K562 (cell line): ENCODE measurements at regions not wholly inside any gene's neighbourhood (a gene's known extent, or its start where the extent isn't known, plus 50 kb on each side); places are given as distances from the start of the nearest gene placed in this dataset.

Source experiments
- ATAC-seq: fragments of 200-7000 bp; cut with Tn5 transposase; 3 replicates; pipeline ENCODE4 v1.9.1; 2020; ENCODE audit warnings: moderate library complexity
- BruUV-seq: library from RNA; stranded (reverse); fragments of 400-500 nt; replicated peaks from 2 replicates; lab custom pipeline; 2021; lab: Mats Ljungman, UMichigan
- CTCF ChIA-PET: fragments of 300-600 bp; formaldehyde crosslinking; extraction: SDS; loops from one replicate; lab custom pipeline; 2021; ENCODE audit warnings: low intra/inter-chr PET ratio; lab: Yijun Ruan, JAX
- POLR2A ChIA-PET: fragments of 300-600, 350-650 bp; sonication (Branson Sonifier 250); formaldehyde crosslinking; extraction: SDS; loops from one replicate; lab custom pipeline; 2021; ENCODE audit warnings: antibody characterized with exemption, inconsistent platforms; lab: Yijun Ruan, JAX
- DNase-seq, 4 experiments: peaks; one replicate each; pipeline versions ENCODE4 v3.0.0 to v3.0.0-alpha.2; 2011 to 2018; ENCODE audit warnings: low spot score in 3 of 4, mixed read lengths in 3 of 4; ENCODE audit errors: extremely low read depth in 1 of 4
- FAIRE-seq: peaks from 2 replicates; lab custom pipeline; 2011; peaks lifted over from hg19 to GRCh38; lab: Jason Lieb, UNC
- H2AFZ ChIP-seq: 2 replicates; pipeline ENCODE4 v1.6.0; 2011; ENCODE audit warnings: low read depth, low read length, control low read depth, inconsistent platforms
- H3K27ac ChIP-seq: fragments of 200-600 bp; 3 replicates; pipeline ENCODE4 v1.8.0; 2011; ENCODE audit warnings: low read depth, mild to moderate bottlenecking, control low read depth, inconsistent platforms, low read length, moderate library complexity, mixed read lengths; ENCODE audit errors: extremely low read depth
- H3K27me3 ChIP-seq, 2 experiments: fragments of 300-600 bp in 1 of 2; 2 replicates in 1 of 2; 3 replicates in 1 of 2; pipeline versions ENCODE4 v1.6.0 to v1.8.0; 2011; ENCODE audit warnings: inconsistent platforms in 2 of 2, low read length in 2 of 2, mild to moderate bottlenecking in 1 of 2, mixed read lengths in 1 of 2, moderate library complexity in 1 of 2; ENCODE audit not compliant: control insufficient read depth in 2 of 2, insufficient read depth in 2 of 2
- H3K36me3 ChIP-seq: fragments of 300-600 bp; 3 replicates; pipeline ENCODE4 v1.8.0; 2011; ENCODE audit warnings: mild to moderate bottlenecking, low read length, inconsistent platforms; ENCODE audit not compliant: control insufficient read depth, insufficient read depth
- H3K4me1 ChIP-seq, 2 experiments: fragments of 200-600 bp in 1 of 2; replicated peaks in 1 of 2; 2 replicates in 1 of 2; 3 replicates in 1 of 2; pipeline versions ENCODE4 v1.5.1 to v1.8.0; 2011; ENCODE audit warnings: inconsistent platforms in 2 of 2, low read length in 2 of 2, mild to moderate bottlenecking in 1 of 2, mixed read lengths in 1 of 2, moderate library complexity in 1 of 2; ENCODE audit not compliant: control insufficient read depth in 2 of 2, insufficient read depth in 2 of 2
- H3K4me2 ChIP-seq: 2 replicates; pipeline ENCODE4 v1.6.1; 2011; ENCODE audit warnings: low read length, control low read depth, inconsistent platforms, mixed read lengths; ENCODE audit not compliant: insufficient read depth
- H3K4me3 ChIP-seq: fragments of 200-600 bp; sonication (generic), shearing (Covaris generic); 2 replicates; pipeline ENCODE4 v1.5.1; 2016; ENCODE audit warnings: control low read depth, inconsistent platforms
- H3K79me2 ChIP-seq: fragments of 200-600 bp; 3 replicates; pipeline ENCODE4 v1.8.0; 2011; ENCODE audit warnings: low read length, inconsistent platforms; ENCODE audit not compliant: control insufficient read depth, insufficient read depth
- H3K9ac ChIP-seq, 2 experiments: 2 replicates each; pipeline versions ENCODE4 v1.6.0 to v1.6.1; 2011; ENCODE audit warnings: low read depth in 2 of 2, low read length in 2 of 2, control low read depth in 1 of 2, inconsistent platforms in 1 of 2, mild to moderate bottlenecking in 1 of 2, mixed read lengths in 1 of 2; ENCODE audit not compliant: insufficient read depth in 1 of 2
- H3K9me1 ChIP-seq: one replicate; pipeline ENCODE4 v1.6.0; 2011; ENCODE audit warnings: inconsistent platforms, mild to moderate bottlenecking, low read length, moderate library complexity; ENCODE audit not compliant: control insufficient read depth, insufficient read depth
- H3K9me3 ChIP-seq: replicated peaks from 2 replicates; pipeline ENCODE4 v1.5.1; 2011; ENCODE audit warnings: low read depth, low read length, inconsistent platforms; ENCODE audit not compliant: control insufficient read depth, insufficient read depth
- H4K20me1 ChIP-seq: replicated peaks from 2 replicates; pipeline ENCODE4 v1.6.1; 2011; ENCODE audit warnings: low read length, inconsistent platforms, mixed read lengths; ENCODE audit not compliant: control insufficient read depth, insufficient read depth
- ELF1 ChIP-seq: fragments of 200-800 bp; sonication (Bioruptor generic); IDR thresholded peaks from 2 replicates; pipeline ENCODE4 v1.6.1; 2016; ENCODE audit warnings: missing genetic modification characterization, missing compliant biosample characterization
- FOXK1 ChIP-seq: sonication (generic); formaldehyde crosslinking; IDR thresholded peaks from 2 replicates; pipeline ENCODE4 v1.8.0; 2022; ENCODE audit warnings: missing genetic modification reagents, mild to moderate bottlenecking, borderline replicate concordance
- PHF21A ChIP-seq: fragments of 450-650 bp; IDR thresholded peaks from 2 replicates; pipeline ENCODE4 v1.6.1; 2017; ENCODE audit warnings: low read depth, borderline replicate concordance
- POU5F1 ChIP-seq: fragments of 150-350 bp; IDR thresholded peaks from 2 replicates; pipeline ENCODE4 v1.6.1; 2014; ENCODE audit warnings: borderline replicate concordance, low read length, low read depth, mild to moderate bottlenecking; ENCODE audit not compliant: partially characterized antibody
- RBM17 ChIP-seq: fragments of 200-400 bp; formaldehyde crosslinking; IDR thresholded peaks from 2 replicates; pipeline ENCODE4 v1.6.1; 2017; ENCODE audit warnings: low read depth, mild to moderate bottlenecking, low read length, borderline replicate concordance
- RUNX1 ChIP-seq: sonication (generic); IDR thresholded peaks from 2 replicates; pipeline ENCODE4 v1.6.1; 2016; ENCODE audit warnings: antibody characterized with exemption, low read depth
- SAP30 ChIP-seq: fragments of 200-600 bp; sonication (generic); IDR thresholded peaks from 2 replicates; pipeline ENCODE4 v1.6.1; 2012; ENCODE audit warnings: borderline replicate concordance, low read depth, mild to moderate bottlenecking, moderate library complexity, low read length, control low read depth, inconsistent platforms; ENCODE audit not compliant: insufficient read depth, poor library complexity, severe bottlenecking
- ZBTB11 ChIP-seq, 3 experiments: fragments of 200-800 bp in 1 of 3; fragments of 250-450 bp in 1 of 3; fragments of 450-650 bp in 1 of 3; sonication (Bioruptor Pico) in 1 of 3; sonication (Bioruptor generic) in 1 of 3; formaldehyde crosslinking in 1 of 3; IDR thresholded peaks; 2 replicates each; pipeline versions ENCODE4 v1.6.1 to v1.8.0; 2016 to 2022; ENCODE audit warnings: mild to moderate bottlenecking in 2 of 3, missing genetic modification characterization in 2 of 3, missing compliant biosample characterization in 1 of 3, moderate library complexity in 1 of 3
- ZEB2 ChIP-seq: fragments of 450-650 bp; IDR thresholded peaks from 2 replicates; pipeline ENCODE4 v1.6.1; 2016
- ZMIZ1 ChIP-seq, 2 experiments: fragments of 150-350 bp in 1 of 2; IDR thresholded peaks; 2 replicates each; pipeline ENCODE4 v1.6.1; 2012 to 2016; ENCODE audit warnings: low read depth in 2 of 2, low read length in 2 of 2, mild to moderate bottlenecking in 1 of 2, moderate library complexity in 1 of 2
- ZNF644 ChIP-seq: fragments of 200-800 bp; sonication (Bioruptor generic); IDR thresholded peaks from 2 replicates; pipeline ENCODE4 v1.6.1; 2016; ENCODE audit warnings: low read depth, missing genetic modification characterization, missing compliant biosample characterization
- WGBS: fragments of 100-300 bp; shearing (Covaris generic); methylation state at CpG from one replicate; pipeline ENCODE4 v1.1.6; 2016; ENCODE audit warnings: low coverage, mixed read lengths; ENCODE audit not compliant: insufficient coverage; ENCODE audit errors: missing lambda C conversion rate; 5-methylcytosine and 5-hydroxymethylcytosine counted together
- in situ Hi-C: fragments of 300-500 bp; cut with MboI; formaldehyde crosslinking; loops from 4 replicates; pipeline ENCODE4 v1.15.0; 2018; ENCODE audit warnings: inconsistent platforms, mixed read lengths
- intact Hi-C: fragments of 100-400 bp; cut with micrococcal nuclease; formaldehyde crosslinking; loops from 2 replicates; pipeline ENCODE4 v1.14.2; 2022
- TF ChIP-seq, protein P1 (sequence below): fragments of 450-650 bp; conservative IDR thresholded peaks from 2 replicates; pipeline ENCODE4 v1.6.1; 2016; ENCODE audit warnings: missing genetic modification characterization, low read depth, mild to moderate bottlenecking, missing compliant biosample characterization, moderate library complexity

GRCh38 chr2:66649006-66649405 is 214.1 kb downstream of the MEIS1 start:
- H3K4me1 ChIP-seq: no peaks in the 10 kb centered on the region
- no peaks in the 10 kb centered on the region for H3K27me3 ChIP-seq
- intact Hi-C loops: no loop called here
- FAIRE-seq (no peak), DNase-seq (no peak), ATAC-seq (no peak)
- in situ Hi-C loops: no loop called here
- H3K79me2 ChIP-seq: no peaks in the 10 kb centered on the region
- no peaks in the 10 kb centered on the region for H3K9me1 ChIP-seq
- ChIA-PET CTCF (no interaction called here), POLR2A (no interaction called here)
- no peaks in the 10 kb centered on the region for H3K9me3 ChIP-seq
- WGBS: 2% methylated on average over 4 of the region's 4 CpGs
- no peaks in the 10 kb centered on the region for H3K36me3 ChIP-seq
- H3K9ac ChIP-seq: no peak overlapping the region
- no TSS peak for BruUV-seq
- no peak overlapping the region for H3K4me2 ChIP-seq
- no peaks in the 10 kb centered on the region for H4K20me1 ChIP-seq
- no peak overlapping the region for H3K4me3 ChIP-seq
- H2AFZ ChIP-seq: no peak overlapping the region
- H3K27ac ChIP-seq: no peak overlapping the region
- no peak for TF ChIP-seq ZNF644 (tag)
- TF ChIP-seq PHF21A: no peak
- no peak for TF ChIP-seq RUNX1
- TF ChIP-seq POU5F1: no peak
- no peak for TF ChIP-seq RBM17
- TF ChIP-seq ELF1: no peak
- TF ChIP-seq SAP30: no peak
- no peak for TF ChIP-seq FOXK1
- TF ChIP-seq, protein P1, sequence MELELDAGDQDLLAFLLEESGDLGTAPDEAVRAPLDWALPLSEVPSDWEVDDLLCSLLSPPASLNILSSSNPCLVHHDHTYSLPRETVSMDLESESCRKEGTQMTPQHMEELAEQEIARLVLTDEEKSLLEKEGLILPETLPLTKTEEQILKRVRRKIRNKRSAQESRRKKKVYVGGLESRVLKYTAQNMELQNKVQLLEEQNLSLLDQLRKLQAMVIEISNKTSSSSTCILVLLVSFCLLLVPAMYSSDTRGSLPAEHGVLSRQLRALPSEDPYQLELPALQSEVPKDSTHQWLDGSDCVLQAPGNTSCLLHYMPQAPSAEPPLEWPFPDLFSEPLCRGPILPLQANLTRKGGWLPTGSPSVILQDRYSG: no peak
- TF ChIP-seq ZBTB11 (CRISPR knock-in tag; IDR thresholded peaks at IDR 0.05): no peak
- no peak for TF ChIP-seq ZEB2
- no peak for TF ChIP-seq ZMIZ1 (IDR thresholded peaks at IDR 0.05; ENCODE audit: low read depth in 2 of 2, low read length in 2 of 2)
